ENCODE measurements at regions not wholly inside any gene's neighbourhood (a gene's known extent, or its start where the extent isn't known, plus 50 kb on each side); places are given as distances from the start of the nearest gene placed in this dataset.

- Histone ChIP-seq H3K4me1 (no peaks in the 10 kb centered on the region), H3K27me3 (no peaks in the 10 kb centered on the region), H3K4me3 (no peak overlapping the region), H3K9me3 (replicated peaks) (no peaks in the 10 kb centered on the region), H3K27ac (no peak overlapping the region), H3K36me3 (no peaks in the 10 kb centered on the region)
- no peak for DNase-seq
These were observed 53.6 kb downstream of the ARF6 start for GRCh38 chr14:49946320-49947141.

- DNase-seq = no peak
- no peaks in the 10 kb centered on the region for H3K36me3 ChIP-seq
- H3K27me3 ChIP-seq = no peaks in the 10 kb centered on the region
- H3K27ac ChIP-seq = no peak overlapping the region
- H3K4me3 ChIP-seq = no peak overlapping the region
- H3K9me3 ChIP-seq (replicated peaks) = no peaks in the 10 kb centered on the region
- H3K4me1 ChIP-seq = no peaks in the 10 kb centered on the region
These were observed 54.6 kb downstream of the ARF6 start for GRCh38 chr14:49947506-49947905.

DNA sequence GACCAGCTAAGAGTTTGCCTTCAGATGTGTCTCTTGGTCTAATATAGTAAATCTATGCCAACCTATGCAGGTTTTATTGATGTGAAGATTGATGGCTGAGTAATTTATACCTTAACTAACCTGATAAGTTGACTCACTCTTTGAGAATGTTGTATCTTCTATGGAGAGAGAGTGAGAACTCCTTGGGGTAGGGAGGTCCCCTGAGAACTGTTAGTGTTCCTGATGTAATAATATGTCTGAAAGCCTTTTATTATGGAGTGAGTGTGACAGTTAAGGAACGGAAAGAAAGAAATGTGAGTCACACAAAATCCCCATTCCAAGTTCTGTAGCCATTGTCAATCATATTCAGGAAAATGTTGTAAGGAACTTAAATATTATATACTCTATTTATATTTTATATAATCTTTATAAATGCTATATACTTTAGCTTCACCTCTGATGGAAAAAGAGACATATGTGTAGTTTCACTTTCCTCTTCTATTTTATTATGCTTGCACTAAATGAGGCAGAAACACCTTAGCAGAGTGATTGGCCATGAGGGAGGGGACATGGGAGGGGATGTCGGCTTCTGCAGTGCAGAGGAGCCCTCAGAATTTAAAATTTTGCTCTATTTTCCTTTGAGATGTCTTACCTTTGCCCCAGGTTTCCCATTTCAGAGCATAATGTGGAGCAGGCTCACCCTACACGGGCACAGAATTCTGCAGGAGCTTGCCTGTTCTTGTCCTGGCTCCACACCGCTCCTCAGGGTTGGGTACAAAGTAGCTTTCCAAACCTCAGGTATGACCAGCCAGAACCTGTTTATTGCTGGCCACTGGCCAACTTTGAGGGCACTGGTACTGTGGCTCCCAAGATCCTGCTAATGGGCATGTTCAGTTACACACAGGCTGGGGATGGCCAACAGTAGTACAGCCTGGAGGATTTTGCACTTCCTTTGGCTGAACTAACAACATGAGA is 57.7 kb downstream of the ARF6 start:
- no peak for DNase-seq
- Histone ChIP-seq H3K36me3 (no peaks in the 10 kb centered on the region), H3K9me3 (replicated peaks) (no peaks in the 10 kb centered on the region), H3K4me3 (no peak overlapping the region), H3K27me3 (no peaks in the 10 kb centered on the region), H3K27ac (no peak overlapping the region), H3K4me1 (no peaks in the 10 kb centered on the region)

DNA sequence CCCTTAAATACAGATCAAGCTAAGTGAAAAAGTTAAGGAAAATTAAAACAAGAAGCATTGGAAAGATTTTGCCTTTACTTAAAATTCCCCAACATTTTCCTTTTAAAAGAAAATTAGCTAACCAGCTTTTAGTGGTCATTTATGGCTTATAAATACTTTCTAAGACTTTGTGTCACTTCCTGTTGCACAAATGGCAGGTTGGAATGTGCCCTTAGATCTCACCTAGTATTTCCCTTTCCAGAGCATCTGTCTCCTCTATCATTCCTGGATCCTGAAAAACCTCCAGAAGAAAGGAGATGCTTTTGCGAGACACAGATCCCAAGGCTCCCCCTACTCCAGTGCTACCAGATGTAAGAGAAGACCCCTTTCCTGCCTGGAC is 58.3 kb downstream of the ARF6 start:
- no peak overlapping the region for H3K4me3 ChIP-seq
- no peak overlapping the region for H3K27ac ChIP-seq
- no peaks in the 10 kb centered on the region for H3K9me3 ChIP-seq (replicated peaks)
- no peaks in the 10 kb centered on the region for H3K27me3 ChIP-seq
- no peaks in the 10 kb centered on the region for H3K4me1 ChIP-seq
- DNase-seq = no peak
- H3K36me3 ChIP-seq = no peaks in the 10 kb centered on the region

- H3K27ac ChIP-seq = no peak overlapping the region
- no peaks in the 10 kb centered on the region for H3K9me3 ChIP-seq (replicated peaks)
- H3K27me3 ChIP-seq = no peaks in the 10 kb centered on the region
- H3K4me1 ChIP-seq = no peaks in the 10 kb centered on the region
- no peak for DNase-seq
- H3K36me3 ChIP-seq = no peaks in the 10 kb centered on the region
- no peak overlapping the region for H3K4me3 ChIP-seq
These were observed 58.9 kb downstream of the ARF6 start for GRCh38 chr14:49951691-49952345.

- Histone ChIP-seq H3K4me3 (no peak overlapping the region), H3K27me3 (no peaks in the 10 kb centered on the region), H3K9me3 (replicated peaks) (no peaks in the 10 kb centered on the region), H3K36me3 (no peaks in the 10 kb centered on the region), H3K27ac (no peak overlapping the region), H3K4me1 (no peaks in the 10 kb centered on the region)
- DNase-seq = no peak
These were observed 60.3 kb downstream of the ARF6 start for GRCh38 chr14:49953196-49953595.

GRCh38 chr14:49954171-49954631 is 61.3 kb downstream of the ARF6 start:
- no peak for DNase-seq
- H3K4me1 ChIP-seq = no peaks in the 10 kb centered on the region
- H3K27ac ChIP-seq = no peak overlapping the region

DNA sequence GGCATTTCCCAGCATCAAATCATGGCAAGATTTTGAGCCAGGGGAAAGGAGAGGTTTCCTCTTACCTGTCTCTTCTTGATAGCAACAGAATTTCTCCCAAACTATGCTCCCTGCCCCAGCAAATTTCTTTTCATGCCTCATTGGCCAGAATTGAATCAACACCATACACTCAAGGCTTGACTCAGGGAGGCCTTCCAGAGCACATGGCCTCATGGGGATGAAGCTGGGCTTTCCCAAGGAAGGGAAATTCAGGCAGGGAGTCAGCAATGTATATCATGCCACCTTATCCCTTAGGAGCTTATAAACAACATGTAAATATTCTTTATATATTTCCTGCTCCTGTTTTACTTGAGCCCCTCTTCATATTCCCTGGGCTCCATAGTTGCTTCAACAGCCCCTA is 62.1 kb downstream of the ARF6 start:
- Histone ChIP-seq H3K27ac (no peak overlapping the region), H3K4me1 (no peaks in the 10 kb centered on the region), H3K4me3 (no peak overlapping the region), H3K36me3 (no peaks in the 10 kb centered on the region), H3K27me3 (no peaks in the 10 kb centered on the region), H3K9me3 (replicated peaks) (no peaks in the 10 kb centered on the region)
- no peak for DNase-seq

More at GRCh38 chr14:49954171-49954631, 61.3 kb downstream of the ARF6 start:
- Histone ChIP-seq H3K27me3 (no peaks in the 10 kb centered on the region), H3K4me3 (no peak overlapping the region), H3K36me3 (no peaks in the 10 kb centered on the region), H3K9me3 (replicated peaks) (no peaks in the 10 kb centered on the region)

GRCh38 chr14:49957089-49957852 is 64.4 kb downstream of the ARF6 start:
- Histone ChIP-seq H3K4me3 (no peak overlapping the region), H3K9me3 (replicated peaks) (no peaks in the 10 kb centered on the region), H3K27ac (no peak overlapping the region), H3K4me1 (no peaks in the 10 kb centered on the region), H3K36me3 (no peaks in the 10 kb centered on the region), H3K27me3 (no peaks in the 10 kb centered on the region)
- no peak for DNase-seq

- no peaks in the 10 kb centered on the region for H3K27me3 ChIP-seq
- H3K4me1 ChIP-seq = no peaks in the 10 kb centered on the region
- no peaks in the 10 kb centered on the region for H3K9me3 ChIP-seq (replicated peaks)
- H3K36me3 ChIP-seq = no peaks in the 10 kb centered on the region
- no peak overlapping the region for H3K4me3 ChIP-seq
- DNase-seq = no peak
- H3K27ac ChIP-seq = no peak overlapping the region
These were observed 67.0 kb downstream of the ARF6 start for GRCh38 chr14:49959822-49960408.

DNA sequence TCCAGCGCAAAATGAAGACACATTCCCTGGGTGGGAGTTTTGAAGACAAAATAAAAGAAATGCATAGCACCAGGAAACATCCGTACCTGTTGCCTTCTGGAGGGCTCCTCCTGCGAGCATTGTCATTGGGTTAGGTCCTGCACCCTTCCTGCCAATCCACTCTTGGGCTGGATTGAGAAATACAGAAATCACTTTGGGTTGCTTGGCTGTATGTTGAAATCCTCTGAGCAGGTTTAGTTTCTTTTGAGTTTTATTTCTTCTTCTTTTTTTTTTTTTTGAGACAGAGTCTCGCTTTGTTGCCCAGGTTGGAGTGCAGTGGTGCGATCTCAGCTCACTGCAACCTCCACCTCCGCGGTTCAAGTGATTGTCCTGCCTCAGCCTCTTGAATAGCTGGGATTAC is 67.6 kb downstream of the ARF6 start:
- Histone ChIP-seq H3K4me1 (no peaks in the 10 kb centered on the region), H3K27ac (no peak overlapping the region), H3K9me3 (replicated peaks) (no peaks in the 10 kb centered on the region), H3K36me3 (no peaks in the 10 kb centered on the region), H3K27me3 (no peaks in the 10 kb centered on the region), H3K4me3 (no peak overlapping the region)
- no peak for DNase-seq

GRCh38 chr14:49961270-49962222 is 68.7 kb downstream of the ARF6 start:
- H3K4me3 ChIP-seq = no peak overlapping the region
- H3K36me3 ChIP-seq = no peaks in the 10 kb centered on the region
- H3K27ac ChIP-seq = no peak overlapping the region
- no peaks in the 10 kb centered on the region for H3K27me3 ChIP-seq
- H3K9me3 ChIP-seq (replicated peaks) = no peaks in the 10 kb centered on the region
- H3K4me1 ChIP-seq = no peaks in the 10 kb centered on the region
- DNase-seq = no peak

DNA sequence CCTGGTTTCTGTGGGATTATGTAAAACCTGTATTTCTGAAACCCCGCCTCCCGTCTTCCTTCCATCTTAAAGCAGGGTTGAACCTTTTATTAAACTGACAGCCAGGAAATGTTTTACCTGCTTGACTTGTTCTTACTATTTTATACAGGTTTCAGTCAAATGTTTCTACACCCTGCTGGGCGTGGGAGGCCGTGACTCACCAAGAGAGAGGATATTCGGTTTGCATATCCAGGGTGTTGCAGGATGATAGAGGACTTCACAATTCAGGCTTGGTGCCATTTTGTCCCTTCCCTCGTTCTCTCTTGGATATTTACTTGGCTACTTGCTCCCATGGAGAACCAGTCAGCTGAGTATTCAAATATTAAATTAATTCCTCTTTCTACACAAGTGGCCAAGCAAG is 69.7 kb downstream of the ARF6 start:
- H3K4me1 ChIP-seq = no peaks in the 10 kb centered on the region
- H3K27ac ChIP-seq = no peak overlapping the region
- no peak overlapping the region for H3K4me3 ChIP-seq

More for the DNA sequence above, 69.7 kb downstream of the ARF6 start:
- DNase-seq = no peak
- no peaks in the 10 kb centered on the region for H3K9me3 ChIP-seq (replicated peaks)
- no peaks in the 10 kb centered on the region for H3K36me3 ChIP-seq
- no peaks in the 10 kb centered on the region for H3K27me3 ChIP-seq

All from SJCRH30 (cell line).